Activated gamma-delta T cell treated with anti-CD3 and anti-CD28 coated beads, Interleukin-2, amount 50 U/mL, for 16 hours (primary cell): ENCODE measurements at regions not wholly inside any gene's neighbourhood (a gene's known extent, or its start where the extent isn't known, plus 50 kb on each side); places are given as distances from the start of the nearest gene placed in this dataset.
"Not testable (repeated sequence)": the region's sequence is repeated elsewhere in the genome, so short reads cannot be mapped to it uniquely, and the experiment has no call there.

Source experiments
- DNase-seq: peaks from one replicate; pipeline ENCODE4 v3.0.0-alpha.2; 2020; ENCODE audit warnings: low read depth

- no peak for DNase-seq
Observed at GRCh38 chr12:116430911-116431565, 128.1 kb upstream of the MAP1LC3B2 start.

GRCh38 chr12:116431677-116432300, 127.4 kb upstream of the MAP1LC3B2 start:
- DNase-seq = no peak

GRCh38 chr12:116432314-116432750, 126.8 kb upstream of the MAP1LC3B2 start:
- DNase-seq = no peak

GRCh38 chr12:116433249-116433648, 125.9 kb upstream of the MAP1LC3B2 start:
- no peak for DNase-seq

- DNase-seq = no peak
Observed at GRCh38 chr12:116434155-116435011, 124.8 kb upstream of the MAP1LC3B2 start.

- no peak for DNase-seq
Observed at GRCh38 chr12:116435984-116436383, 123.2 kb upstream of the MAP1LC3B2 start.

- no peak for DNase-seq
Observed at GRCh38 chr12:116436561-116437249, 122.5 kb upstream of the MAP1LC3B2 start.

GRCh38 chr12:116441292-116441691, 117.9 kb upstream of the MAP1LC3B2 start:
- DNase-seq = no peak

- no peak for DNase-seq
Observed at GRCh38 chr12:116442304-116442703, 116.9 kb upstream of the MAP1LC3B2 start.

- DNase-seq = no peak
Observed at GRCh38 chr12:116442946-116443345, 116.2 kb upstream of the MAP1LC3B2 start.

GRCh38 chr12:116443821-116444589, 115.2 kb upstream of the MAP1LC3B2 start:
- no peak for DNase-seq

GRCh38 chr12:116444590-116444943, 114.6 kb upstream of the MAP1LC3B2 start:
- DNase-seq = no peak

- DNase-seq = no peak
Observed at GRCh38 chr12:116448165-116448739, 110.9 kb upstream of the MAP1LC3B2 start.

- no peak for DNase-seq
Observed at GRCh38 chr12:116450406-116450910, 108.7 kb upstream of the MAP1LC3B2 start.

- DNase-seq = not testable (repeated sequence)
Observed at GRCh38 chr12:116452975-116453374, 106.2 kb upstream of the MAP1LC3B2 start.

GRCh38 chr12:116453631-116454030, 105.5 kb upstream of the MAP1LC3B2 start:
- no peak for DNase-seq

GRCh38 chr12:116454076-116454475, 105.1 kb upstream of the MAP1LC3B2 start:
- no peak for DNase-seq

GRCh38 chr12:116454950-116455447, 104.2 kb upstream of the MAP1LC3B2 start:
- DNase-seq = no peak

GRCh38 chr12:116455540-116456329, 103.4 kb upstream of the MAP1LC3B2 start:
- no peak for DNase-seq
